ENCODE measurements at regions not wholly inside any gene's neighbourhood (a gene's known extent, or its start where the extent isn't known, plus 50 kb on each side); places are given as distances from the start of the nearest gene placed in this dataset.
"Not testable (repeated sequence)": the region's sequence is repeated elsewhere in the genome, so short reads cannot be mapped to it uniquely, and the experiment has no call there.

DNA sequence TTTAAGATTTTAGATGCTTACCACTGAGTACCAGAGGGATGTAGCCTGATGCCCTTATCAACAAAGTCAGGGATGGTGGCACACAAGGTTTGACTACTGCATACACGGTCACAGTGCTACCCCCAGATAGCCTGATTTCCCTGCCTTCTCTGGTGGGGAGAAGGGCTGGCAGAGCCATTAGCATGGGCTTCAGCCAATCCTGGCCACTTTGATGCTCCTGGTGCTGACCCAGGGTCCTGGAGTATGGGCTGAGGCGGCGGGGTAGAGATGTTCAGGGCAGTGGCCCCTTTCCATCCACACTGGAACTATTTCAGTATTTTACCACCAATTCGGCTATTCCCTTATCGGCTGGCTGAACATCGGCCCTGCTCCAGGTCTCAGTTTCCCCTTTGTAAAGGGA lies 83.2 kb downstream of the POTEB3 start:
- in situ Hi-C loops (cut with MboI); DNase-seq (ENCODE audit: low read depth, low spot score); H3K27ac ChIP-seq (ENCODE audit: control insufficient read depth, insufficient read depth); H3K4me1 ChIP-seq (ENCODE audit: control insufficient read depth, insufficient read depth, low read length); H3K4me2 ChIP-seq (ENCODE audit: control insufficient read depth, insufficient read depth); H3K9ac ChIP-seq (ENCODE audit: control insufficient read depth, insufficient read depth, low read length); H3K4me3 ChIP-seq; CTCF ChIA-PET; intact Hi-C loops (cut with micrococcal nuclease; ENCODE audit: unreplicated experiment); H4K20me1 ChIP-seq (ENCODE audit: control insufficient read depth, insufficient read depth); ATAC-seq; H3K27me3 ChIP-seq (replicated peaks in 1 of 2; ENCODE audit: control insufficient read depth in 2 of 2, insufficient read depth in 2 of 2, low read length in 1 of 2); H3K36me3 ChIP-seq (ENCODE audit: control insufficient read depth in 2 of 2, insufficient read depth in 2 of 2, low read length in 1 of 2); POLR2A ChIA-PET; BruUV-seq (replicated peaks); H3K9me3 ChIP-seq (replicated peaks; ENCODE audit: control insufficient read depth, insufficient read depth, low read length); H2AFZ ChIP-seq (ENCODE audit: control insufficient read depth, low read depth, low read length); RAD21 ChIA-PET (ENCODE audit: unreplicated experiment); SMC1A ChIA-PET (ENCODE audit: uncharacterized antibody, unreplicated experiment); FAIRE-seq; H3K79me2 ChIP-seq (ENCODE audit: control insufficient read depth, insufficient read depth, low read length): not testable (repeated sequence)
- WGBS (ENCODE audit: insufficient coverage, insufficient replicate concordance, low lambda C conversion rate, missing lambda C conversion rate) = 83% methylated on average over 1 of the region's 6 CpGs

DNA sequence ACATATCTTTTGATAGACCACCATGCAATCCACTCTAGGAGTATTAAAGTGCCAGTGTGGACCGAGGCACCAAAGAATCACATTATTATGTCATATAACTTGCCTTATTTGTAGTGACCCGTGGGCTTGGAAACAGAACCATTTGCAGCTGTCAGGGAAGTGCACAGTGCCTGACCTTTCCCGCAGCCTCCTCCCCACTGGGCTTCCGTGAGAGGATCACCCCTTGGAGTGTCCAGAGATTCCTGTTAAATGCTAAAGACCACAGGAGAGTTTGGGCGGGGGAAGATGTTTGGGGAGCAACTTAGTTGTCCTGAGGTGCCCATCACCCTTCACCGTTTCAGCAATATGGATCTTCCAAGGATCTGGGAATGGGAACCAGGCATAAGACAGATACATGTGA lies 84.4 kb downstream of the POTEB3 start:
- intact Hi-C loops (cut with micrococcal nuclease; ENCODE audit: unreplicated experiment); BruUV-seq (replicated peaks); H3K27me3 ChIP-seq (replicated peaks in 1 of 2; ENCODE audit: control insufficient read depth in 2 of 2, insufficient read depth in 2 of 2, low read length in 1 of 2); DNase-seq (ENCODE audit: low read depth, low spot score); H3K4me3 ChIP-seq; H3K4me1 ChIP-seq (ENCODE audit: control insufficient read depth, insufficient read depth, low read length); SMC1A ChIA-PET (ENCODE audit: uncharacterized antibody, unreplicated experiment); H3K27ac ChIP-seq (ENCODE audit: control insufficient read depth, insufficient read depth); H3K9me3 ChIP-seq (replicated peaks; ENCODE audit: control insufficient read depth, insufficient read depth, low read length); H3K9ac ChIP-seq (ENCODE audit: control insufficient read depth, insufficient read depth, low read length); CTCF ChIA-PET; FAIRE-seq; H3K4me2 ChIP-seq (ENCODE audit: control insufficient read depth, insufficient read depth); H3K79me2 ChIP-seq (ENCODE audit: control insufficient read depth, insufficient read depth, low read length); RAD21 ChIA-PET (ENCODE audit: unreplicated experiment); in situ Hi-C loops (cut with MboI); POLR2A ChIA-PET; H3K36me3 ChIP-seq (ENCODE audit: control insufficient read depth in 2 of 2, insufficient read depth in 2 of 2, low read length in 1 of 2); H2AFZ ChIP-seq (ENCODE audit: control insufficient read depth, low read depth, low read length); H4K20me1 ChIP-seq (ENCODE audit: control insufficient read depth, insufficient read depth); ATAC-seq: not testable (repeated sequence)
- WGBS (ENCODE audit: insufficient coverage, insufficient replicate concordance, low lambda C conversion rate, missing lambda C conversion rate) = 63% methylated on average over 2 of the region's 6 CpGs

DNA sequence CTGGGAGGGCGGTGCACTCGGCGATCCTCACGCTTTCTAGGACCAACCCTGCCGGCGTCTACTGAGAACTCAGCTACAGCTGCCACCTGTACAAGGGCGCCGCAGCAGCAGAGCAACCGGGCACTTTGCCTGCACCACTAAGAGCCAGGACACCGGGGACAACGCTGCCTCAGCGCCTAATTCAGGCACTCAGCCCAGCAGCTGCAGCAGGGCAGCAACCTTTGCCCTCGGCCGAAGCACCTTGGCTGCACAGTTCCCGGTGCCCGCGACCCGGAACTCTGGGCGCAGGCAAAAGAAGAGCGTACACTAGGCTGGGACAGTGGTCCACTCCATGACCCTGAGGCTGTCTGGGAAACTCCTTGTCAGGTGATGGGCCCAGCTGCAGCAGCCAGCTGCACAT lies 85.7 kb downstream of the POTEB3 start:
- H2AFZ ChIP-seq (ENCODE audit: control insufficient read depth, low read depth, low read length); RAD21 ChIA-PET (ENCODE audit: unreplicated experiment); intact Hi-C loops (cut with micrococcal nuclease; ENCODE audit: unreplicated experiment); H3K4me1 ChIP-seq (ENCODE audit: control insufficient read depth, insufficient read depth, low read length); H3K27me3 ChIP-seq (replicated peaks in 1 of 2; ENCODE audit: control insufficient read depth in 2 of 2, insufficient read depth in 2 of 2, low read length in 1 of 2); H3K4me2 ChIP-seq (ENCODE audit: control insufficient read depth, insufficient read depth); H3K27ac ChIP-seq (ENCODE audit: control insufficient read depth, insufficient read depth); FAIRE-seq; H3K4me3 ChIP-seq; DNase-seq (ENCODE audit: low read depth, low spot score); H3K36me3 ChIP-seq (ENCODE audit: control insufficient read depth in 2 of 2, insufficient read depth in 2 of 2, low read length in 1 of 2); H3K9me3 ChIP-seq (replicated peaks; ENCODE audit: control insufficient read depth, insufficient read depth, low read length); H3K9ac ChIP-seq (ENCODE audit: control insufficient read depth, insufficient read depth, low read length); H3K79me2 ChIP-seq (ENCODE audit: control insufficient read depth, insufficient read depth, low read length); ATAC-seq; POLR2A ChIA-PET; in situ Hi-C loops (cut with MboI); BruUV-seq (replicated peaks); H4K20me1 ChIP-seq (ENCODE audit: control insufficient read depth, insufficient read depth); SMC1A ChIA-PET (ENCODE audit: uncharacterized antibody, unreplicated experiment): not testable (repeated sequence)
- WGBS (ENCODE audit: insufficient coverage, insufficient replicate concordance, low lambda C conversion rate, missing lambda C conversion rate) = no CpG with 5 or more reads among the region's 20 CpGs
- CTCF ChIA-PET = interaction anchor here (0.6 kb wide), 1 partner anchor 92 kb away, joined by 3 read pairs; no protein-coding TSS in a partner anchor

DNA sequence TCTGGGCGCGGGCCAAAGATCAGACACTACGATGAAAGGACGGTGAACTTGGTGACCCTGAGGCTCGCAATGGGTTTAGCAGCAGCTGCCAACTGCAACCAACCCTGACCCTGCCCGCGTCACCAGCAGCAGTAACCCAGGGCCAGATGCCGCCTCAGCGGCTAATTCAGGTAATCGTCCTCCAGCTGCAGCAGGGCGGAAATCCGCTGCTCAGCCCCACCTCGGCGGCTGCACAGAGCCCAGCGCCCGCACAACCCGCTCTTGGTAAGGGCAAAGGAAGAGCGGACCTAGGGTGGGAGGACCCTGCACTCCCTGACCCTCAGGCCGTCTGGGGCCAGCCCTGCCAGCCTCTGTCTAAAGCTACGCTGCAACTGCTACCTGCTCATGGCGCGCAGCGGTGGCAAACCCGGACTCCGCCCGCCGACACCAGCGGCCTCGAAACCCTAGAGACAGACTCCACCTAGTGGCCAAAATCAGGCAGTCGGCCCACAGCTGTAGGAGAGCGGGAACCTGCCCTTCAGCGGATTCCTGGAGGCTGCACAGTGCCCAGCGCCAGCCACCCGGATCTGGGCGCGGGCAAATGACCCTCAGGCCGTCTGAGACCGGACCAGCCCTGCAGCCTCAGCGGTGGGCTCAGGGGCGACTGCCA lies 87.5 kb downstream of the POTEB3 start:
- H3K4me3 ChIP-seq; H3K36me3 ChIP-seq (ENCODE audit: control insufficient read depth in 2 of 2, insufficient read depth in 2 of 2, low read length in 1 of 2); H3K4me1 ChIP-seq (ENCODE audit: control insufficient read depth, insufficient read depth, low read length); intact Hi-C loops (cut with micrococcal nuclease; ENCODE audit: unreplicated experiment); POLR2A ChIA-PET; H2AFZ ChIP-seq (ENCODE audit: control insufficient read depth, low read depth, low read length); H3K27me3 ChIP-seq (replicated peaks in 1 of 2; ENCODE audit: control insufficient read depth in 2 of 2, insufficient read depth in 2 of 2, low read length in 1 of 2); RAD21 ChIA-PET (ENCODE audit: unreplicated experiment); H3K4me2 ChIP-seq (ENCODE audit: control insufficient read depth, insufficient read depth); H3K79me2 ChIP-seq (ENCODE audit: control insufficient read depth, insufficient read depth, low read length); H3K9me3 ChIP-seq (replicated peaks; ENCODE audit: control insufficient read depth, insufficient read depth, low read length); BruUV-seq (replicated peaks); H3K27ac ChIP-seq (ENCODE audit: control insufficient read depth, insufficient read depth); SMC1A ChIA-PET (ENCODE audit: uncharacterized antibody, unreplicated experiment); in situ Hi-C loops (cut with MboI); H3K9ac ChIP-seq (ENCODE audit: control insufficient read depth, insufficient read depth, low read length); DNase-seq (ENCODE audit: low read depth, low spot score); H4K20me1 ChIP-seq (ENCODE audit: control insufficient read depth, insufficient read depth); CTCF ChIA-PET: not testable (repeated sequence)
- FAIRE-seq (peak; percentile 41), ATAC-seq (peak; percentile 61)
- no CpG with 5 or more reads among the region's 40 CpGs for WGBS (ENCODE audit: insufficient coverage, insufficient replicate concordance, low lambda C conversion rate, missing lambda C conversion rate)
